HepG2 (cell line): ENCODE measurements at regions not wholly inside any gene's neighbourhood (a gene's known extent, or its start where the extent isn't known, plus 50 kb on each side); places are given as distances from the start of the nearest gene placed in this dataset.

Source experiments
- ATAC-seq: fragments of 200-7000 bp; cut with Tn5 transposase; 3 replicates; pipeline ENCODE4 v1.9.1; 2020; ENCODE audit warnings: mild to moderate bottlenecking, moderate library complexity
- BruUV-seq: library from RNA; stranded (reverse); fragments of 400-500 nt; replicated peaks from 2 replicates; lab custom pipeline; 2021; lab: Mats Ljungman, UMichigan
- CTCF ChIA-PET: fragments of 300-600 bp; formaldehyde crosslinking; extraction: SDS; loops from one replicate; lab custom pipeline; 2021; ENCODE audit warnings: low total read pairs, inconsistent platforms, low intra/inter-chr PET ratio; lab: Yijun Ruan, JAX
- POLR2A ChIA-PET: fragments of 350-600 bp; sonication (Branson Sonifier 250); formaldehyde crosslinking; loops from one replicate; lab custom pipeline; 2020; ENCODE audit warnings: antibody characterized with exemption, inconsistent platforms; lab: Yijun Ruan, JAX
- DNase-seq: peaks from one replicate; pipeline ENCODE4 v3.0.0-alpha.2; 2015; ENCODE audit warnings: low spot score
- FAIRE-seq: peaks from 3 replicates; lab custom pipeline; 2011; peaks lifted over from hg19 to GRCh38; lab: Jason Lieb, UNC
- H2AFZ ChIP-seq: one replicate; pipeline ENCODE4 v1.6.1; 2011; ENCODE audit warnings: low read length, inconsistent platforms
- H3K27ac ChIP-seq: fragments of 300-600 bp; 3 replicates; pipeline ENCODE4 v1.8.0; 2011; ENCODE audit warnings: mixed run types, mild to moderate bottlenecking, mixed read lengths, low read length, inconsistent platforms; ENCODE audit not compliant: insufficient read depth; ENCODE audit errors: extremely low read length
- H3K27me3 ChIP-seq, 2 experiments: fragments of 200-600 bp in 1 of 2; 2 replicates in 1 of 2; 3 replicates in 1 of 2; pipeline versions ENCODE4 v1.6.0 to v1.8.0; 2011; ENCODE audit warnings: low read length in 2 of 2, mild to moderate bottlenecking in 2 of 2, moderate library complexity in 2 of 2, inconsistent platforms in 1 of 2; ENCODE audit not compliant: insufficient read depth in 2 of 2, control insufficient read depth in 1 of 2
- H3K36me3 ChIP-seq, 2 experiments: fragments of 200-600 bp in 1 of 2; replicated peaks in 1 of 2; 2 replicates in 1 of 2; 3 replicates in 1 of 2; pipeline versions ENCODE4 v1.5.1 to v1.8.0; 2011; ENCODE audit warnings: low read length in 2 of 2, inconsistent platforms in 1 of 2; ENCODE audit not compliant: insufficient read depth in 2 of 2, control insufficient read depth in 1 of 2
- H3K4me1 ChIP-seq: 2 replicates; pipeline ENCODE4 v1.5.1; 2012; ENCODE audit warnings: low read length, inconsistent platforms; ENCODE audit not compliant: insufficient read depth
- H3K4me2 ChIP-seq: 2 replicates; pipeline ENCODE4 v1.6.0; 2011; ENCODE audit warnings: low read depth, low read length, inconsistent platforms
- H3K4me3 ChIP-seq, 3 experiments: fragments of 200-600 bp in 1 of 3; sonication (generic), shearing (Covaris generic) in 1 of 3; replicated peaks in 1 of 3; 2 replicates each; pipeline ENCODE4 v1.5.1; 2011 to 2016; ENCODE audit warnings: low read length in 3 of 3, inconsistent platforms in 2 of 3, low read depth in 2 of 3, mild to moderate bottlenecking in 2 of 3, control low read depth in 1 of 3, mixed read lengths in 1 of 3; ENCODE audit not compliant: insufficient read depth in 1 of 3
- H3K79me2 ChIP-seq: one replicate; pipeline ENCODE4 v1.6.1; 2011; ENCODE audit warnings: low read length, inconsistent platforms; ENCODE audit not compliant: insufficient read depth
- H3K9ac ChIP-seq: 2 replicates; pipeline ENCODE4 v1.6.0; 2011; ENCODE audit warnings: mild to moderate bottlenecking, low read depth, low read length, inconsistent platforms; ENCODE audit not compliant: insufficient read depth
- H3K9me3 ChIP-seq: 2 replicates; pipeline ENCODE4 v1.5.1; 2012; ENCODE audit warnings: mild to moderate bottlenecking, low read length
- H4K20me1 ChIP-seq: 2 replicates; pipeline ENCODE4 v1.6.0; 2011; ENCODE audit warnings: inconsistent platforms, mild to moderate bottlenecking, low read length, moderate library complexity; ENCODE audit not compliant: insufficient read depth
- ATRX ChIP-seq: sonication (generic); formaldehyde crosslinking; IDR thresholded peaks from 2 replicates; pipeline ENCODE4 v1.4.0; 2020; ENCODE audit warnings: missing genetic modification reagents, borderline replicate concordance
- FOXC1 ChIP-seq: sonication (generic); formaldehyde crosslinking; IDR thresholded peaks from 2 replicates; pipeline ENCODE4 v1.8.0; 2022; ENCODE audit warnings: mild to moderate bottlenecking, missing genetic modification reagents, borderline replicate concordance
- GATA4 ChIP-seq: sonication (generic); IDR thresholded peaks from 2 replicates; pipeline ENCODE4 v1.6.1; 2016; ENCODE audit warnings: antibody characterized with exemption, low read depth, borderline replicate concordance
- MYC ChIP-seq: sonication (generic); formaldehyde crosslinking; IDR thresholded peaks from 2 replicates; pipeline ENCODE4 v1.9.0; 2021; ENCODE audit warnings: missing genetic modification reagents, borderline replicate concordance
- POLR2G ChIP-seq: fragments of 200-400 bp; formaldehyde crosslinking; IDR thresholded peaks from 2 replicates; pipeline ENCODE4 v1.6.1; 2018; ENCODE audit warnings: mild to moderate bottlenecking, low read depth, low read length, moderate library complexity
- STAT5B ChIP-seq: sonication (generic); formaldehyde crosslinking; IDR thresholded peaks from 2 replicates; pipeline ENCODE4 v1.4.0; 2020; ENCODE audit warnings: missing genetic modification reagents
- TAF15 ChIP-seq: fragments of 200-400 bp; formaldehyde crosslinking; IDR thresholded peaks from one replicate; pipeline ENCODE4 v1.6.1; 2018; ENCODE audit warnings: mild to moderate bottlenecking, low read depth, low read length; ENCODE audit not compliant: poor library complexity, severe bottlenecking
- ZNF225 ChIP-seq: sonication (generic); formaldehyde crosslinking; IDR thresholded peaks from 2 replicates; pipeline ENCODE4 v1.4.0; 2020; ENCODE audit warnings: mild to moderate bottlenecking, missing genetic modification reagents
- ZNF30 ChIP-seq: sonication (generic); formaldehyde crosslinking; IDR thresholded peaks from 2 replicates; pipeline ENCODE4 v1.5.0; 2020; ENCODE audit warnings: mild to moderate bottlenecking, missing genetic modification reagents
- ZNF878 ChIP-seq: sonication (generic); formaldehyde crosslinking; IDR thresholded peaks from 2 replicates; pipeline ENCODE4 v1.8.1; 2023; ENCODE audit warnings: mild to moderate bottlenecking, missing genetic modification reagents, moderate library complexity
- ZNF883 ChIP-seq: sonication (generic); formaldehyde crosslinking; IDR thresholded peaks from 2 replicates; pipeline ENCODE4 v1.5.1; 2020; ENCODE audit warnings: mild to moderate bottlenecking, missing genetic modification reagents; ENCODE audit errors: not compliant biosample characterization
- WGBS: methylation state at CpG from one replicate; pipeline ENCODE4 v1.1.6; 2017; ENCODE audit warnings: low lambda C conversion rate; 5-methylcytosine and 5-hydroxymethylcytosine counted together
- in situ Hi-C: cut with HindIII; loops from 2 replicates; pipeline ENCODE4 v1.10.0; 2017; ENCODE audit warnings: low pct_unique_long_range_greater_than_20kb; ENCODE audit not compliant: extremely low pct_ligation_motif_present
- intact Hi-C: fragments of 100-400 bp; cut with micrococcal nuclease; formaldehyde crosslinking; loops from one replicate; pipeline ENCODE4 v1.10.0; 2022; ENCODE audit not compliant: unreplicated experiment
- TF ChIP-seq, protein P1 (sequence below): sonication (generic); formaldehyde crosslinking; IDR thresholded peaks from 2 replicates; pipeline ENCODE4 v1.4.0; 2020; ENCODE audit warnings: mild to moderate bottlenecking, missing genetic modification reagents
- TF ChIP-seq, protein P2 (sequence below): sonication (generic); formaldehyde crosslinking; IDR thresholded peaks from 2 replicates; pipeline ENCODE4 v1.9.0; 2021; ENCODE audit warnings: missing genetic modification reagents, mild to moderate bottlenecking, borderline replicate concordance

DNA sequence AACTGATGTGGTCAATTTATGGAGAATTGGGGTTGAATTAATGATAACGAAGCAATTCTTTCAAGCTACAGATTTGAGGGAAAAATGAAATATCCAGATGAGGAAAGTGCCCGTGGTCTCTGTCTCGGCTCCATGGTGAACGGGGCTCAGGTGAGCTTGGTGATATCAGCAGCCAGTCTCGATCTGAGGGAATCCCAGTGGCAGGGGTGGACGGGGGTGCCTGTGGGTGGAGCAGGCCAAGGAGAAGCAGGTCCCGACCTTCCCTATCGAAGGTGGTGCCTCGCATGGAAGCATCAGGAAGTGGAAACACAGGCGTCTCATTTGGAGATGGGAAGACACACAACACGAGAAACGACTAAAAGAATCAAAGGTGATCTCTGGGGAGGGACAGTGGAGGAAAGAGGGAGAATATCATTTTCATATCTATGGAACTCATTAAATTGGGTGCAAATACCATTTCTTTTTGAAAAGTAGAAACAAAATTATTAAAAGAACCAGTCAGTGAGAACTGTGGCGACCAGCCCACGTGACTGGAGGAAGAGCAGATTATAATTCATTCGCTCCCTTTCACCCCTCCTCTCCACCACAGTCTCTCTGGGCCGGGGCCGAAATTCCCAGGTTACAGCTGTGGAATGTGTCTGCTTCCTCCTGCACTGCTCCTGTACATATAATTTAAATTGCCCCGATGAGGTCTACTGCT is 354.3 kb upstream of the SFSWAP start (continued):
- TF ChIP-seq, protein P1, sequence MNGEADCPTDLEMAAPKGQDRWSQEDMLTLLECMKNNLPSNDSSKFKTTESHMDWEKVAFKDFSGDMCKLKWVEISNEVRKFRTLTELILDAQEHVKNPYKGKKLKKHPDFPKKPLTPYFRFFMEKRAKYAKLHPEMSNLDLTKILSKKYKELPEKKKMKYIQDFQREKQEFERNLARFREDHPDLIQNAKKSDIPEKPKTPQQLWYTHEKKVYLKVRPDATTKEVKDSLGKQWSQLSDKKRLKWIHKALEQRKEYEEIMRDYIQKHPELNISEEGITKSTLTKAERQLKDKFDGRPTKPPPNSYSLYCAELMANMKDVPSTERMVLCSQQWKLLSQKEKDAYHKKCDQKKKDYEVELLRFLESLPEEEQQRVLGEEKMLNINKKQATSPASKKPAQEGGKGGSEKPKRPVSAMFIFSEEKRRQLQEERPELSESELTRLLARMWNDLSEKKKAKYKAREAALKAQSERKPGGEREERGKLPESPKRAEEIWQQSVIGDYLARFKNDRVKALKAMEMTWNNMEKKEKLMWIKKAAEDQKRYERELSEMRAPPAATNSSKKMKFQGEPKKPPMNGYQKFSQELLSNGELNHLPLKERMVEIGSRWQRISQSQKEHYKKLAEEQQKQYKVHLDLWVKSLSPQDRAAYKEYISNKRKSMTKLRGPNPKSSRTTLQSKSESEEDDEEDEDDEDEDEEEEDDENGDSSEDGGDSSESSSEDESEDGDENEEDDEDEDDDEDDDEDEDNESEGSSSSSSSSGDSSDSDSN (CRISPR knock-in tag): no peak

DNA sequence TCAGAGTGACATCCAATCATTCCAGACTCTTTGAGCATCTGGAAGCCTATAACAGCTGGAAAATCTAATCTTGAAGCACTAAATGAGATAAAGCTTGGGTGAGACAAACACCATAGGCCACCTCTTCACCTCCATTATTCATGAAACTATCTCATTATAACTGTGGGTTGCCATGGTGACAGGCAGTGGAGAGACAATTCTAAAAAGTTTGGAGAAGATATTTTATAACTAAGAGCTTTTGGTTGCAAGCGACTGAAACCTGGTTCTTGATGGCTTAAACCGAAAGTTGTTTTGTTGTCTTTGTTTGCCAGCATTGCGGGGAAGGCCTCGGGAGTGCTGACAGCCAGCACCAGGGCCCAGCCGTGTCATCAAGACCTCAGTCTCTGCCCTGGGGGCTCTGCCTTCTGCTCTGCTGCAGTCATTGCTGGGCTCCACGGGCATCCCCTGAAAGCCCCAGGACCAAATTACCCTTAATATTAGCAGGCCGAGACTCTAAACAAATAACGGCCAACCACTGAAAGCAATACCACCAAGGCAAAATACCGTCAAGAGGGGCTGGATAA is 353.6 kb upstream of the SFSWAP start:
- CTCF ChIA-PET: no interaction called here
- no peak for FAIRE-seq
- no TSS peak for BruUV-seq

DNA sequence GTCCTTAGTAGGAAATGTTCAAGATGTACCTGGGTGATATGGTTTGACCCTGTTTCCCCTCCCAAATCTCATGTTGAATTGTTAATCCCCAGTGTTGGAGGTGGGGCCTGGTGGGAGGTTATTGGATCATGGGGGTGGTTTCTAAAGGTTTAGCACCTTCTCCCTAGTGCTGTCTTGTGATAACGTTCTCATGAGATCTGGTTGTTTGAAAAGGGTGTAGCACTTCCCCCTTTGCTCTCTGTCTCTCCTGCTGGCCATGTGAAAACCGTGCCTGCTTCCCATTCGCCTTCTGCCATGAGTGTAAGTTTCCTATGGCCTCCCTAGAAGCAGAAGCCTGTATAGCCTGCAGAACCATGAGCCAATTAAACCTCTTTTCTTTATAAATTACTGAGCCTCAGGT is 353.0 kb upstream of the SFSWAP start:
- CTCF ChIA-PET: no interaction called here
- no peak for TF ChIP-seq POLR2G
- TF ChIP-seq TAF15: no peak
- no peak for TF ChIP-seq ZNF878 (CRISPR knock-in tag)
- TF ChIP-seq, protein P2, sequence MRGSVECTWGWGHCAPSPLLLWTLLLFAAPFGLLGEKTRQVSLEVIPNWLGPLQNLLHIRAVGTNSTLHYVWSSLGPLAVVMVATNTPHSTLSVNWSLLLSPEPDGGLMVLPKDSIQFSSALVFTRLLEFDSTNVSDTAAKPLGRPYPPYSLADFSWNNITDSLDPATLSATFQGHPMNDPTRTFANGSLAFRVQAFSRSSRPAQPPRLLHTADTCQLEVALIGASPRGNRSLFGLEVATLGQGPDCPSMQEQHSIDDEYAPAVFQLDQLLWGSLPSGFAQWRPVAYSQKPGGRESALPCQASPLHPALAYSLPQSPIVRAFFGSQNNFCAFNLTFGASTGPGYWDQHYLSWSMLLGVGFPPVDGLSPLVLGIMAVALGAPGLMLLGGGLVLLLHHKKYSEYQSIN (CRISPR knock-in tag): no peak
- TF ChIP-seq ZNF30 (CRISPR knock-in tag): no peak
- TF ChIP-seq STAT5B (CRISPR knock-in tag): no peak
- no peak for TF ChIP-seq GATA4
- TF ChIP-seq ATRX: no peak
- TF ChIP-seq FOXC1 (CRISPR knock-in tag): no peak

More for the DNA sequence above, 353.6 kb upstream of the SFSWAP start:
- H3K9ac ChIP-seq: no peak overlapping the region
- no peaks in the 10 kb centered on the region for H3K36me3 ChIP-seq
- DNase-seq: no peak
- intact Hi-C loops: no loop called here
- H3K27ac ChIP-seq: no peak overlapping the region
- H3K4me3 ChIP-seq: no peak overlapping the region
- H3K4me1 ChIP-seq: no peaks in the 10 kb centered on the region
- H3K4me2 ChIP-seq: no peak overlapping the region
- peaks cover 3 to 32% of the 10 kb centered on the region in 2 experiments; a peak in 3 of 5 replicates for H3K27me3 ChIP-seq
- TF ChIP-seq ZNF225 (CRISPR knock-in tag) (no peak), MYC (no peak), ZNF883 (CRISPR knock-in tag) (no peak)
- TF ChIP-seq, all 625 proteins: peak for 0
- in situ Hi-C loops: no loop called here
- POLR2A ChIA-PET: no interaction called here
- Histone ChIP-seq H4K20me1 (no peaks in the 10 kb centered on the region), H2AFZ (no peak overlapping the region), H3K79me2 (no peaks in the 10 kb centered on the region), H3K9me3 (no peaks in the 10 kb centered on the region)
- no peak for ATAC-seq
- 9% methylated on average over 8 of the region's 9 CpGs for WGBS

More for the DNA sequence above, 353.0 kb upstream of the SFSWAP start:
- Histone ChIP-seq H3K4me3 (no peak overlapping the region), H4K20me1 (no peaks in the 10 kb centered on the region), H3K36me3 (no peaks in the 10 kb centered on the region), H3K9me3 (no peaks in the 10 kb centered on the region), H3K27ac (no peak overlapping the region), H3K27me3 (peaks cover 4 to 31% of the 10 kb centered on the region in 2 experiments; a peak in 2 of 5 replicates), H3K79me2 (no peaks in the 10 kb centered on the region), H3K9ac (no peak overlapping the region), H3K4me1 (no peaks in the 10 kb centered on the region), H2AFZ (no peak overlapping the region), H3K4me2 (no peak overlapping the region)
- BruUV-seq: no TSS peak
- no peak for ATAC-seq
- POLR2A ChIA-PET: no interaction called here
- DNase-seq: no peak
- WGBS: 2% methylated on average over 3 of the region's 3 CpGs
- in situ Hi-C loops: no loop called here
- intact Hi-C loops: no loop called here
- no peak for FAIRE-seq
